AG04450 (cell line): ENCODE measurements at regions not wholly inside any gene's neighbourhood (a gene's known extent, or its start where the extent isn't known, plus 50 kb on each side); places are given as distances from the start of the nearest gene placed in this dataset.

Source experiments
- CTCF ChIA-PET: fragments of 300-600, 350-600 bp; formaldehyde crosslinking; extraction: SDS; loops from one replicate; lab custom pipeline; 2022; ENCODE audit warnings: antibody characterized with exemption, inconsistent platforms; lab: Charles Lee
- POLR2A ChIA-PET: fragments of 350-600 bp; formaldehyde crosslinking; extraction: SDS; loops from one replicate; lab custom pipeline; 2021; ENCODE audit warnings: antibody characterized with exemption, inconsistent platforms; lab: Yijun Ruan, JAX
- DNase-seq: peaks from one replicate; pipeline ENCODE4 v3.0.0-alpha.2; 2011; ENCODE audit warnings: low read depth, low spot score
- H3K27ac ChIP-seq: one replicate; pipeline ENCODE4 v1.5.1; 2012; ENCODE audit warnings: low read depth, low read length, control low read depth
- H3K27me3 ChIP-seq: one replicate; pipeline ENCODE4 v1.6.0; 2012; ENCODE audit warnings: low read length; ENCODE audit not compliant: control insufficient read depth, insufficient read depth
- H3K4me3 ChIP-seq: 2 replicates; pipeline ENCODE4 v1.5.1; 2011; ENCODE audit warnings: mild to moderate bottlenecking, low read depth, low read length, control low read depth
- H3K9me3 ChIP-seq: 2 replicates; pipeline ENCODE4 v1.5.1; 2012; ENCODE audit warnings: low read length; ENCODE audit not compliant: control insufficient read depth, insufficient read depth
- TF ChIP-seq, protein P1 (sequence below): IDR thresholded peaks from 2 replicates; pipeline ENCODE4 v1.5.1; 2011; ENCODE audit warnings: low read depth, low read length, control low read depth, inconsistent platforms

DNA sequence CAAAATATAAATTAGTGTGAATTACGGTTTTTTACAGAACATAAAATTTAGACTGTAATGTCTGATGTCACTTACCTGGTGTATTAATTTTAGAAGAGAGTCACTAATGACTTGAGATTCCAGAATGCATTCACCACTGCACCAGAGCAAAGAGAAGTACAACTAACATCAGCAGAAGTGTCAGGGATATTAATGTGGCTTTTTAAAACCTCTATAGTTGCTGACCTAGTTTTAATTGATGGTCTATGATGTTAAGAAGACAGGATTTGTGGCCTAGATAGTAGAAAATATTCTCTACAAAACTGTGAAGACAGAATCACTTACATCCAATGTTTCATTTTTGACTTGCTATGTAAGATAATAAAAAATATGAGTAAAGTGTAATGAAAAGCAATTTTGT, 1181.6 kb downstream of the RAPGEF2 start:
- H3K4me3 ChIP-seq: no peak overlapping the region
- ChIA-PET CTCF (no interaction called here), POLR2A (no interaction called here)
- TF ChIP-seq, protein P1, sequence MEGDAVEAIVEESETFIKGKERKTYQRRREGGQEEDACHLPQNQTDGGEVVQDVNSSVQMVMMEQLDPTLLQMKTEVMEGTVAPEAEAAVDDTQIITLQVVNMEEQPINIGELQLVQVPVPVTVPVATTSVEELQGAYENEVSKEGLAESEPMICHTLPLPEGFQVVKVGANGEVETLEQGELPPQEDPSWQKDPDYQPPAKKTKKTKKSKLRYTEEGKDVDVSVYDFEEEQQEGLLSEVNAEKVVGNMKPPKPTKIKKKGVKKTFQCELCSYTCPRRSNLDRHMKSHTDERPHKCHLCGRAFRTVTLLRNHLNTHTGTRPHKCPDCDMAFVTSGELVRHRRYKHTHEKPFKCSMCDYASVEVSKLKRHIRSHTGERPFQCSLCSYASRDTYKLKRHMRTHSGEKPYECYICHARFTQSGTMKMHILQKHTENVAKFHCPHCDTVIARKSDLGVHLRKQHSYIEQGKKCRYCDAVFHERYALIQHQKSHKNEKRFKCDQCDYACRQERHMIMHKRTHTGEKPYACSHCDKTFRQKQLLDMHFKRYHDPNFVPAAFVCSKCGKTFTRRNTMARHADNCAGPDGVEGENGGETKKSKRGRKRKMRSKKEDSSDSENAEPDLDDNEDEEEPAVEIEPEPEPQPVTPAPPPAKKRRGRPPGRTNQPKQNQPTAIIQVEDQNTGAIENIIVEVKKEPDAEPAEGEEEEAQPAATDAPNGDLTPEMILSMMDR: no peak
- no peaks in the 10 kb centered on the region for H3K27me3 ChIP-seq
- DNase-seq: no peak
- H3K27ac ChIP-seq: no peak overlapping the region
- peaks cover 4% of the 10 kb centered on the region for H3K9me3 ChIP-seq

DNA sequence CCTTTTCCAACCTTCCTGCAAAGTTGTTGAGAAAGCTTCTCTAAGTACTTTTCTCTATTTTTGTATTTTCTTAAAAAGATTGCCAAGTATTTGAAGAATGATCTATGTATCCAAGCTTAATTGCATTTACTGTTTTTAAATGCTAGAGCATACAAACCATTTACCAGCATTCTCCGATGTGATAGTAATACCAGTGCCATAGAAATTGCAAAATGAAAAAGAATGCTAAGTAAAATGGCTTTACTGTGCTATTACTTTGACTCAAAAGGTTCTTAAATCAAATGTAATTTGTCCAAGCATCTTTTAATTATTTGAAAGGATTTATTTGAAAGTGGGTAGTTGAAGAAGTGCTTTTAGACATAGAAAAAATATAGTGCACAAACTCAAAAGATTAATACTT, 1183.2 kb downstream of the RAPGEF2 start:
- CTCF ChIA-PET: no interaction called here
- DNase-seq: no peak
- Histone ChIP-seq H3K27me3 (no peaks in the 10 kb centered on the region), H3K9me3 (peaks cover 4% of the 10 kb centered on the region), H3K27ac (no peak overlapping the region), H3K4me3 (no peak overlapping the region)
- TF ChIP-seq, protein P1: no peak
- POLR2A ChIA-PET: no interaction called here

DNA sequence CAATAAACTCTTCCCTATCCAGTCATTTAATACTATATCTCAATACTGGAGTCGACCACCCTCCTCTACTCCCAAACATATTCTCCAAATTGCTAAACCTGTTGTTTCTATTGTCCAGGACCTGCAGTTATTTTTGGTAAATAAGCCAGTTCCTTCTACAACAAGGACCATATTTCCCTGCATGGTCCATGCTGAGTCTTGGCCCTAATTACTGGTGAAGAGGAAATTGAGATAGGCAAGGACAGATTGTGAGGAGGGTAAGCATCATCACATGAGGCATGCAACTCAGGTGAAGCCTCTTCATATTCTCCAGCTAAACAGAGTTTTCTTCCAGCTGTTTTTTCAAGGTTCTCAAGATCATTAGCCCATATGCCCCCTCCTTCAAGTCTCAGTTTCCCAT, 1193.6 kb downstream of the RAPGEF2 start:
- Histone ChIP-seq H3K9me3 (peaks cover 3% of the 10 kb centered on the region; the same call in 1 of the 2 replicates), H3K27me3 (no peaks in the 10 kb centered on the region), H3K27ac (no peak overlapping the region), H3K4me3 (no peak overlapping the region)
- ChIA-PET POLR2A (no interaction called here), CTCF (no interaction called here)
- TF ChIP-seq, protein P1: no peak
- DNase-seq: no peak

DNA sequence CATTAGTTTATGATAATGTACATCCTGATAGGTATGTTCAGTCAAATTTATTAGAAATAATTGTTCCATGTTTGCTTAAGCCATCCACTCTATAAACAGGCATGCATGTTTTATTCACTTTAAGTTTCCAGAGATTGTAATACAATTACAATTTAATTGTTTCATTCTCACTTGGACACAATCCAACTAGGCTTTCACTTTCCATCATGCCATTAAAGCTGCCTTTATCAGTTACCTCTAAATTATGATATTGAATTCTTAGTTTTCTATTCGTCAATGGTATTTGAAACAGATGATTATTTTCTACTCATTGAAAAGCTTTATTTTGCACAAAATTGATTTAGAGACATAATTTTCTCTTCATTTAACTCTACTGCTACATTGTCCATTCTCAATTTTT, 1196.3 kb downstream of the RAPGEF2 start:
- H3K27me3 ChIP-seq: no peaks in the 10 kb centered on the region
- no peak overlapping the region for H3K27ac ChIP-seq
- H3K4me3 ChIP-seq: no peak overlapping the region
- TF ChIP-seq, protein P1: no peak
- no peak for DNase-seq
- ChIA-PET POLR2A (no interaction called here), CTCF (no interaction called here)
- H3K9me3 ChIP-seq: no peaks in the 10 kb centered on the region

DNA sequence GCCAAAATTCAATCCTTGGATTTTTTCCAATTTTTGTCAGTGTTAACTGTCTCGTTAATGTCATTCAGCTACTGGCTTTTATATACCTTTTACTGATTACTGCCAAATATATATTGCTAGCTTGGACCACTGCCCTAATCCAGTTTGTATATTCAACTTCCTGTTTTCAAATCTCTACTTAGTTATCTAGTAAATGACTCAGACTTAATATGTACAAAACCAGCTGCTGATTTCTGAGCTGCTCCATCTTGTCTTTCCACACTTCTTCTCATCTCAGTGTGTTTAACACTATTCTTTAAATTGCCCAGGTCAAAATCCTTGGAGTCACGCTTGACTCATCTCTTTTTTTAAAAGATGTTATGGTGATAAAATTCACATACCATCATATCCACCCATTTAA, 1196.7 kb downstream of the RAPGEF2 start:
- Histone ChIP-seq H3K27me3 (no peaks in the 10 kb centered on the region), H3K4me3 (no peak overlapping the region), H3K9me3 (no peaks in the 10 kb centered on the region), H3K27ac (no peak overlapping the region)
- DNase-seq: no peak
- POLR2A ChIA-PET: no interaction called here
- CTCF ChIA-PET: no interaction called here
- TF ChIP-seq, protein P1: no peak
